HG02763 (cell line): ENCODE measurements at regions not wholly inside any gene's neighbourhood (a gene's known extent, or its start where the extent isn't known, plus 50 kb on each side); places are given as distances from the start of the nearest gene placed in this dataset.
"Not testable (repeated sequence)": the region's sequence is repeated elsewhere in the genome, so short reads cannot be mapped to it uniquely, and the experiment has no call there.

Source experiments
- ATAC-seq: cut with Tn5 transposase; IDR thresholded peaks from one replicate; pipeline ENCODE4 v1.9.1; 2021; ENCODE audit warnings: mild to moderate bottlenecking, moderate library complexity; ENCODE audit not compliant: unreplicated experiment

DNA sequence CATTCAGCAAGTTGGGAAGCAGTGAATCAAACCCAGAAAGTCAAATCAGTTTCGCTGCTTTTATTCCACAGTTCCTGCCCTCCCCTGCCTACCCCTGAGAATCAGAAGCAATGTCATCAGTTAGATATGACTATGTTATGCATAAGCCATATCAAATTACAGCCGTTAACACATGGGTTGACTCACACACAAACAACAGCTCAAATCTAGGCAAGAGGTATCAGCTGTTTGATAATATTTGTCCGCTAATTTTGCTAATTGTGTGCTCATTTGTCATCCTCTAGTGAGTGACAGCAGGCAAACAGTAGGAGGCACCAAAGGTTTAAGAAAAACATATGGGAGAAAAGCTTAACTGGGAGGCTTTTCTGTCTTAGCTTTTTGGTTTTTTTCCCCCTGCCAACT, 327.4 kb upstream of the CCL2 start:
- ATAC-seq: no peak

DNA sequence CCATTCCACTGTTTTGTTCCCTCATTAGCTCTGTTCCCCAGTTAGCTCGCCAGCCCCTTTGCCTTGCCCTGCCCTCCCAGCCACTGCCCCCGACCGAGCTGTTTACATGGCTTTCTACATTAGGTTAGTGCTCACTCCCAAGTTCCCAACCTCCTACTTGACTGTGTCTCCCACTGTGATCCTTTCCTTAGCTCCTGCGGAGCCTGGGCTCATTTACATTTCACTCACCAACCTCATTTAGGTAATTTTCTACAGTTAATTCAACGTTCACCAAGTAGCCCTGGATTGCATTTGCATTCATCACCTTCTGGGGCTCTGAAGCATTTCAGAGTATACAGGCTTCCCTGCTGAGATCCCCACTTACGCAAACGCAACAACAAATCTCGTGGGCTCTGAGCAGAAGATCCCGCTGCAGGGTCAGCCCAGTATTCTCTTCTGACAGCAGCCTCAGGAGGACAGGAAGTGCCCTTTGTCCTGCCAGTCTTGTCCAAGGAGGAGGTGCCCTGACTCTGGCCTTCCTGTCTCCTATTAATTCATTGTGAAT, 325.8 kb upstream of the CCL2 start:
- no peak for ATAC-seq

DNA sequence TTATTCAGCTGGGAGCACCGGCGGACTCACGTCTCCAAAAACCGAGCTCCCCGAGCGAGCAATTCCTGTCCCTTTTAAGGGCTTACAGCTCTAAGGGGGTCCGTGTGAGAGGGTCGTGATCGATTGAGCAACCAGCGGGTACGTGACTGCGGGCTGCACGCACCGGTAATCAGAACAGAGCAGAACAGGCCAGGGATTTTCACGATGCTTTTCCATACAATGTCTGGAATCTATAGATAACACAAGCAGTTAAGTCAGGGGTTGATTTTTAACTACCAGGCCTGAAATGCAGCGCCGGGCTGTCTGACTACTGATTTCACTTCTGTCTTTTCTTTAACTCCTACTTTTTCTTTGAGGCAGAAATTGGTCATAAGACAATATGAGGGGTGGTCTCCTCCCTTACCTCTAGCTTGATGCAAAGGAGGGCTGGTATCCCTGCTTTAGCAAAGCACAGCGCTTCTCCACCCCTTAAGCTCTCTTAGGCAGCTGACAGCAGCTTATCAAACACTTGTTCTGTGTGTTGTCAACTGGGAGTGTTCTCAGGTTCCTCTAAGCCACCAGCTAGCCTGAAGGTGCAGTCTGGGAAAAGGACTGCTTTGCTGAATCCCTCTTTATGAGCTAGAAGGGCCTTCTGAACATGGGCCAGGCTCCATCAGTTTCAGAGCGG, 323.8 kb upstream of the CCL2 start:
- ATAC-seq: not testable (repeated sequence)

DNA sequence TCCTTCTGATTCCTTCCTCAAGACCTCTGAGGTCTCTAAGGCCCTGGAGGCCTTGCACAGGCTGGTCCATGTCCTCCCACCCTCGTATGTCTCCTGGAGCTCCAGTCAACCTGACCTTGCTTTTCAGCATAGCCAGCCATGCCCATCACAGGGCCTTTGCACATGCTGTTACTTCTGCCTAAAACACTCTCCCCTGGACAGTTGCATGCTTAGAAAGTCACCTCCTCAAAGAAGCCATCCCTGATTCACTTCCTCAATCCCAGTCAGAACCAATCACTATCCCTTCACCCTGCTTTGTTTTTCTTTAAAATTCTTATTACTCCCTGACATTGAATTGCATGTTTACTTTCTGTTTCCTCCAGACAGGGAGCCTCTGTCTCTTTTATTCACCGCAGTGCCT, 322.1 kb upstream of the CCL2 start:
- no peak for ATAC-seq

DNA sequence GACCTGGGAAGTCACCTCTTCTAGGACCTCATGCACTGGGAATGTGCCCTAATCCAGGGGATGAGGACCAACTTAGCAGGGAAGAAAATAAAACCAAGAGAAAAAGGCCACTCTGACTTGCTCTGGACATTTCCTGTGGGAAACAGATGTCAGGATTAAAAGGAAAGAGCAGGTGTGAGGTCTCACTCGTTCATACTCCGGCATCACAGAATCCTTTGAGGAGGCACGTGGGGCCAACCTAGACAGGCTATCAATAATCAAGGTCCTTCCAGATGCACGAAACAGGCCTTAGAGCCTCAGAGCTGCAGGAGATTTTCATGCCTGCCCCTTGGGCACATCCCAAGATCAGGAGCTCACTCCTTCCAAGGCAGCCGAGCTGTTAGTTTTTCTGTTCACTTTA, 321.5 kb upstream of the CCL2 start:
- no peak for ATAC-seq

DNA sequence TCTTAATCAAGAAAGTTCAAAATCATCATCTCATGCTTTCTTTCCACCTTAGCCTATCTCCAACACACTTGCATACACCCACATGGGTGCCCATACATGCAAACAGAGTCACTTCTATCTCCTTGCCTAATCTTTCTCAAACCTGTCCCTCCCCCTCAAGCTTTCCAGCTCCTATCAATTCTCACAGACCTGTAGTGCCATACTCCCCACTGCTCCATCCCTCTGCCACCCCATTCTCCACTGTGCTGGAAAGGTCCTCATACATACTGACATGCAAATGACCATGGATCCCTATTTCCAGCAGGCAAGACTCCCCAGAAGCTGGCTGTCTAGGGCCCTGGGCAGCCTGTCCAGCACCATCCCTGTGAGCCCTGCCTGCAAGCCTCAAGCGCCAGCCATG, 320.4 kb upstream of the CCL2 start:
- no peak for ATAC-seq

DNA sequence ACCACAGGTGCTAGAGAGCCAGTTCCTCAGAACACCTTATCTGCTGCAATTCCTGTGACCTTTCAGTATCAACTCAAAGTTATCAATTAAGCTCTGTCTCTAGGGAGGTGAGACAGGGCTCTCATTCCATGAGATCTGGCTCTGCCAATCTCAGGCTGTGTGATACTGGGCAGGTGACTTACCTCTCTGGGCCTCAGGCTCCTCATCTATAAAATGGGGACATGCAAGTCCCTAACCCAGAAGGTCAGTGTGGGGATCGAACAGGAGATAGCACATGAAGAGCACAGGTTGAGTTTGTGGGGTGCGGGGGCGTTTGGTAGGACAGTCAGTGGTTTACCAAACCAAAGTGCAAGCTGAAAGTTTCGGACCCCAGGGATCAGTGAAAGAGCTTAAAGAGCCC, 319.3 kb upstream of the CCL2 start:
- ATAC-seq: no peak

DNA sequence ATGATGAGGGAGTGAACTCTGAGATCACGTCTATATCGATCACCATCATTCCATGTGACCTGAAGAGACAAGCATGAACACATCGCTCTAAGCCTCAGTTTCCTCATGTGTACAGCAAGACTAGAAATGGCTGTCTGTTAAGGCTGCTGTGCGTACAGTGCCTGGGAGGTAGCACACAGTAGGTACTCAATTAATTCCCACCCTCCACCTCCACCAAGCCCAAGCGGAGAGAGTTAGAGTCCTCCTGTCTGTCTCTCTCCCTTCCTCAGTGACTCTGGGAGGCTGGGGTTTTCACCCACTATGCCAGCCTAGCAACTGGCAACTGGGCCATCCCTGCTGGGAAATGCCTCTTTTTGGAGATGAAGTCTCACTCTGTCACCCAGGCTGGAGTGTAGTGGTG, 318.3 kb upstream of the CCL2 start:
- ATAC-seq: no peak

DNA sequence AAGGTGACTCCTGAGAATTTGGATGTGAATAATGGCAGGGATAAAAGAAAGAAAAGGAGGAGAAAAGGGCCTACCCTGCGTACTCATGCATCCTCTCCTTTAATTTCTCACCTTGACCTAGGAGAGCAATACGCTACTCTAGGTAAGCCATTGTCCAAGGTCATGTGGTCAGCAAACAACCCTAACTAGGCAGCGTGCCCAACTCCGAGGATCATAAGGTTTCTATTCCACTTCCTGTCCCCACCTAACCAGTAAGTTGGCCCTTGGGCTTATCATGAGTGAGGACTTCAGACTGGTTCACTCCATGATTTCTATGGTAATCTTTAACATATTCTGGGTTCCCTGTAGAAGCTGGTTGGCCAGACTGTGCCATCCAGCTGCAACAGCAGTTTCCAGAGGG, 315.1 kb upstream of the CCL2 start:
- no peak for ATAC-seq

DNA sequence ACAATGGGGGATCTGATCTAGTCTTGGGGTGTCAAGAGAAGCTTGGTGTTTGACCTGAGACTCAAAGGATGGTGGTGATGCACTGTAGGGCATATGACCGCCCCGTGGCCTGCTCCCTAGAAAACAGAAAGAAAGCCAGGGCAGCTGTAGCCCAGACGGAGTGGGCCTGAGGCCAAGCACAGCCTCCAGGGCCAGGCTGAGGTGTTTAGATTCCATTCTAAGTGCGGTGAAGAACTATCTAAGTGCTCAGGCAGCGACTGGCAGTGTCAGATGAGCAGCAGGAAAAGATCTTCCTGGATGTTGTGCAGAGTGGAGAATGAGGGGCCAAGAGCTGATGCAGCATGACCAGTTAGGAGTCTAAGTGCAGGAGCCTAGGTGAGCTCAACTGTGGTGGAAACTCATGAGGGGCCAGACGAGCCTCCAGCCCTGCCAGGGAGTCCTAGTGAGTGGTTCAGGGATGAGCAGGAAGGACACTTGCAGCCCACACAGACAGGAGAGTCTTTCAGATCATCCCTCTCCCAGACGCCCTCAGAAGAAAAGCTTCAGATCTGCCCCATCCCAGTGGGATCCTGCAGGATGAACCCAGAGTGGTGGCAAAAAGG, 314.2 kb upstream of the CCL2 start:
- no peak for ATAC-seq

DNA sequence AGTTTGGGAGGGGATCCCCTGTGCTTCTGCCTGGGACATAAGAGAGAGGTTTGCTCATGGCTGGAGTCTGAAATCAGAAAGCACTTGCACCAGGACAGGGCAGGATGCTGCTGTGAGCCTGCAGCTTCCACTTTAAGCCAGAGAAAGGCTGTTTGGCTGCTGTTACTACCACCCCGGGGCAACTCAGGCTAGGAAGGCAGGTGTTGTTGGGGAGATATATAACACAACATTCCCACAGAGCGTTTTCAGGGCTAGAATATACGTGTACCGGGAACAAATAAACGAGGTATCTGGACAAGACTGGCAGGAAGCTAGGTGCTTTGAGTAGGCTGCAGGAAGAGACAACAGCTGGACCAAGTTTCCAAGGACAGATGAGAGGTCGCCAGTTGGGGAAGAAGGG, 313.3 kb upstream of the CCL2 start:
- no peak for ATAC-seq

DNA sequence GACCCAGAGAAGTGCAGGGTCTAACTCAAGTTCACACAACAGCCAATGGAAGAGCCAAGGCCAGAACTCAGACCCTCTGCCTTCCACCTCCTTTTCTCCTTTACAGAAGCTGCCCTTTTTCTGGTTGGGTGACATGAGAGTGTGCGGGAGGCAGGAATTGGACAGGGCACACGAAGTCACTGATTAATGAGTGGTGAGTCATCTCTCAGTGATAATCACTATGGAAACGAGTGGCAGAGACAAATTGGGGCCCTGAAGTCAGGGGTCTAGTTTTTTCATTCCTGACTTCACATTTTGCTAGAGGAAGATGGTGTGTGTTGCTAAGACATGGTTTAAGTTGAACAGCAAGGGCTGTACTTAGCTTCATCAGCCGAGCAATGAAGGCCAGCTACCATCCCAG, 312.7 kb upstream of the CCL2 start:
- no peak for ATAC-seq

DNA sequence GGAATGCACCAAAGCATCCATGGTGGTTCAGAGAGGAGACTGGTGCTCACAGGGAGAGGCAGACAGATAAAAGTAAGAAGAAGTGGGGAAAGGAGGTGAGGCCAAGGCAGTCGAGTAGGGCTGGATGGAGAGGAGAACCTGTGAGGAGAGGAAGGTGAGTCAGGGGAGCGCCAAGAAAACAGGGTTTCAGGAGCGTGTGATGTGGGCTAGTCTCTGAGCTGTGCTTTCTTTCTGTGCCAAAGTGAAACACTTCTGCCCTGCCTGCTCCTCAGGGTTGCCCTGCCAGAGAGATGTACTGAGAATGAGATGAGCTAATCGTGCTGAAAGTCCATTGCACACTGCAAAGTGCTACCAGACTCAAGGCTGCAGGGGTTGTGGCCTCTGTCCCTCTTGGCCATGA, 310.7 kb upstream of the CCL2 start:
- ATAC-seq: no peak

DNA sequence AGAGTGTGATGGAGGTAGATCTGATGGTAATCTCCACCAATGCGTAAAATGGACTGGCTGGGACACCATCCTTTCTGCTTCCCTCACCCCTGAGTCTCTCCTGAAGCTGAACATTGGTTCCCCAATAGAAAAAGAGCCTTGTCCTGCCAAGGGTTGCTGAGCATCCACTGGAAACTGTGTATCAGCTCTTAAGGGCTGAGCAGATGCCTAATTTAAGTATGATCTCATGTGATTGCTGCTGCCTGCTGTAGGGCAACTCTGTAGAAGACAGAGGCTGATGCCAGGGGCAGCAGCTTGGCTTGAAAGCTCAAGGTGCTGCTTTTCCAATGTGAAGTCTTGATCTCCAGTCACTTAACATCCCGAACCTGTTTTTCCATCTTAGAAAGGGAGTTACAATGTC, 310.3 kb upstream of the CCL2 start:
- no peak for ATAC-seq

DNA sequence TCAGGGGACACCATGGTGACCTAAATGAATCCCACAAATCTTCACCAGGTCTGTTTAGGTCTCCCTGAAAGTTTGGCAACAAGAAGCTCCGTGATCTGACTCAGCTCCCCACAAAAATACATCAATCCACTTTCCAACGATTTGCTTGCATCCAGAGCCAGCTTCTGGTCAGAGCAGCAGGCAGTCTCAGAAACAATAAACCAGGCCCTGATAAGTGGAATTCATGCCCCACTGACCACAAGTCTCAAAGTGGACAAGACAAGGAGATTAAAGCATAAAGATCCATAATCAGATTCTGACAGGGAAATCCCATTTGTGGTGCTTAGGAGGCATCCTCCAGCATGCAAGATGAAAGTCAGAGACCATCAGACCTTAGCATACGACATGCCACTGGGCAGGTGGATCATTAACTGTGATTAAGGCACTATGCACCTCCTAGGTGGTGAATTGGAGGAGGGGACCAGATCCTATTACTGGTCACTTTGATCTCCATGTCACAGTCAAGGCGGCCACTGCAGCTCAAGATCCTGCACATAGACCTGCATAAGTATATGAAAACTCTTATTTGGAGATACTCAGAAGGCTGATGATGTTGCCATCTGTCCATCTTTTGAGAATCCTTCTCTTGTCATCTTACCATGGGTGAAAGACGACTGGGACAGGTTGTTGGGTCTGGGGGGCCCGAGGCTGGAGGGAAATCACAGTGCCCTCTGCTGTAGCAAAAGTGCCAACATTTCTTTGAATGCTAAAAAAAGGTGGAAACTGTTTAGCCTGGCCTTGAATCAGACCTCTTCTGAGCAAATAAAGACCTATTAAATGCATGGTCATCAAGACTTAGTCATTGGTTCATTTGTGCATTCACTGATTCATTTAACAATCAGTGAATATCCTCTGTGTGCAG, 309.2 kb upstream of the CCL2 start:
- no peak for ATAC-seq

DNA sequence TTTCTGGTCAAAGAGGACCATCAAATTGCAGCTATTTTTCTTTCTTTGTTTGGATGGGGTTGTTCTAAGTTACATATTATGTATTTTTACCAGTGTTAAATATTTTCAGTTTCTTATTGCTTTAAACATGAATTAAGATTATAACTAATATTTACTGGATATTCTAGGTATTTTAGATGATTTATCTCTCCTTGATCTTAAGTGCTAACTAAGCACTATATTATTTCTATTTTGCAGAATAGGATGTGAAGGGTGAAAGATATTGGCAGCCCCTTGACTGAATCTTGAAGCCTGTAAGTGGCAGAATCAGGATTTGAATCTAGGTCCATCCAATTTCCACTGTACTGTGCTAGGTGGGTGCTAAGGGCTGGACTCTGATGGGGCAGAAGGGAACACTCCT, 307.3 kb upstream of the CCL2 start:
- no peak for ATAC-seq

DNA sequence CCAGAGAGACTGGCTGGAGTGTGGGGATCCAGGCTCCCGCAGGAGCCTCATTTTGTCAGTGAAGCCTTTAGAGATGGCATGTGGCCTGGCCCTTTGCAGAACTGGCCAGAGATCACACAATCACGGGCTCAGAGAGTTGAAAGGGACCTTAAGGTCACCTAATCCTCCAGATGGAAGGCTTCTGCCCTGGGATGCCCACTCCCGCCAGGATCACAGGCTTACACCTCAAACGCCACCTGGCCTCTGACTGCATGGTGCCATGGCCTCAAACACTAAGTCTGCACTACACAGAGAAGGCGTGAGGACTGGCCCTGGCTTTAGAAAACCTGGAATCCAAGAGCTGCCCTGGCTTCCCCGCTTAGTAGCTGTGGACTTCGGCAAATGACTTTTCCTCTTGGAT, 306.8 kb upstream of the CCL2 start:
- no peak for ATAC-seq

DNA sequence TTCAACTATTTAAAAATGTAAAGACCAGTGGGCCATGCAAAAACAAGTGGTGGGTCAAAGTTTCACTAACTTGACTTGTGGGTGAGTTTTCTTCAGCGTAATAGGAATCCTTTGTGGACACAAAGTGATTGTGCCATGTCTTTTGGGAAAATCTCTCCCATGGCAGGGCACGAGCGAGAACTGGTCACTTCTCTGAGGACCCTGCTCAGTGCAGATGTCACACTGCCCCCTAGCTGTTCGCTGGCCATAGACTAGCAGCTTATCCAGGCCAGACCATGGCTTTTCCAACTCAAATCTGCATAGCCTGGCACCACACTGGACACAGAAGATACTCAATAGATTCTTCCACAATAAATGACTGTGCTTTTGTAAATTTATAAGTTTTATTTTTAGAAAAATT, 306.0 kb upstream of the CCL2 start:
- ATAC-seq: no peak

DNA sequence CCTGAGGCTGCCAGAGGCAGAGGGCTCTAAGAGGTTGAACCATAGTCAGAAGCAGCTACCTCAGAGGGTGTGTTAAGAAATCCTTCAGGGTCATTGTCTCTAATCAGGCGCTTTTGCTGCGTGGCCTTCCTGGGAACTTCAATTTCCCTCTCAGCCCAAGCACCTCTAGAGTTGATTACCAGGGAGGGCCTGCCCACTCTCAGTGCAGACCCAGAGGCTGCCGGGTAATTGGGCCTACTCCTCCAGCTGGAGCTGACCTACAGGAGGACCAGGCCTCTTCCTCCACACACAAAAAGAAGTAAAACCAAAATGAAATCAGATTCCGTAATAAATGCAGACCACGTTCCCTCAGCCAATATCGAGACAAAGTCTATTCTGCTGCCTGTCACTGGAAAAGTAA, 305.0 kb upstream of the CCL2 start:
- ATAC-seq: no peak

DNA sequence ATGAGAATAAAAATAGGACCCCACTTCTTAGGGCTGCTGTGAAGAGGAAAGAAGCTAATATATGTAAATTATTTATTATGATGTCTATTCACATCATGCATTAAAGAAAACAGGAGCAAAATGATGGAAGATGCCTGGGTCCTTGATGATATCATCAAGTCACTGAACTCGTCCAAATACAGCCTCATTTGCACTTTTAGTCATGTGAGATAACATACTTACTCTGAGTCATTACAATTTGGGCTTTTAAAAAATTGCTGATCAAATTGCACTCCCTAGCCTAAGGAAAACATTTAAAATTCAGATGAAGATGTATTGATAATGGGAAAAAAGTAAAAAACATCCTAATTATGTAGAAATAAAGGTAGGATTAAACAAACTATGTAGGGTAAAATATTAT, 302.7 kb upstream of the CCL2 start:
- ATAC-seq: no peak

DNA sequence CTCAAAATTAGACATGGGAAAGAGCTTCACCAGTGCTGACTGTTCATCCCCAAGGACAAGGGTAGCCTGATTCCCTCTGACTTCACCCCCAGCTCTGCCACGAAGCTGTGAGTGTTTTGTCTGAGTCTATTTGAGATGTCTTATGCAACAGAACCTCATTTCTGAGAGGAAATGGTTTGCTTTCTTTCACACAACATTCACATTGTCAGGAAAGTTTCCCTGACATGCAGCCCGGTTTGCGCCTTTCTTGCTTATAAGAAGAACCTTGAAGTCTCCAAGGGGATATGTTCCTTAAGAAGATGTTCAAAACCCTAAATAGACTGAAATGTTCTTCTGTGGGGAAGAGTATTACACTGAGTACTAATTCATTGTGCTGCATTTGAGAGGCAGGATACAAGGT, 300.5 kb upstream of the CCL2 start:
- ATAC-seq: no peak

DNA sequence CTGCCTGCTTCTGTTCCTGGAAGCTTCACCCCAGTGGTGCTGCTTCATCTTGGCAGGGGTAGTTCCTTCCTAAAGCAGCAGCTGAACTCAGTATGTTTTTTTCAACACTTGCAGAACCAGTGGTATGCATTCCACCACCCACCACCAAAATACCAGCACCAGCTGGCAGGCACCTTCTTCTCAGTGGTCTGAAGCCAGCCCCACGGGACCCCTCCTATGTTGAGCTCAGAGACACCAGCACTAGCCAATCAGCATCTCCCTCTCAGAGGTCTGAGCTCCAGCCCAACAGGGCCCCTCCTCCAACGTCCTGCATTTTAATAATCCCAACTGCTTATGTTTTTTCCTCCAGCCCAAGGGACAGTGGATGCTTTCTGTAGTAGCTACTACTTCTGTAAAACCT, 299.6 kb upstream of the CCL2 start:
- ATAC-seq: no peak
